GM06990 (cell line): ENCODE measurements at regions not wholly inside any gene's neighbourhood (a gene's known extent, or its start where the extent isn't known, plus 50 kb on each side); places are given as distances from the start of the nearest gene placed in this dataset.

ENCODE experiments used
- DNase-seq: peaks from one replicate; pipeline ENCODE4 v3.0.0-alpha.2; 2011; ENCODE audit not compliant: insufficient read length; ENCODE audit errors: extremely low read depth
- H3K27me3 ChIP-seq: replicated peaks from 2 replicates; pipeline ENCODE4 v1.6.0; 2011; ENCODE audit warnings: low read length; ENCODE audit not compliant: control insufficient read depth, insufficient read depth
- H3K36me3 ChIP-seq: 2 replicates; pipeline ENCODE4 v1.5.1; 2011; ENCODE audit warnings: low read length; ENCODE audit not compliant: control insufficient read depth, insufficient read depth
- H3K4me3 ChIP-seq: replicated peaks from 2 replicates; pipeline ENCODE4 v1.5.1; 2011; ENCODE audit warnings: low read depth, mild to moderate bottlenecking, control low read depth, low read length
- CTCF ChIP-seq: IDR thresholded peaks from 2 replicates; pipeline ENCODE4 v1.5.1; 2011; ENCODE audit warnings: low read length, control low read depth, mild to moderate bottlenecking, inconsistent platforms; ENCODE audit not compliant: insufficient read depth, poor library complexity, severe bottlenecking

GRCh38 chr9:108687006-108687987 lies 168.5 kb downstream of the ACTL7B start:
- Histone ChIP-seq H3K36me3 (no peaks in the 10 kb centered on the region), H3K27me3 (no peaks in the 10 kb centered on the region; the same call in 1 of the 2 replicates), H3K4me3 (no peak overlapping the region)
- TF ChIP-seq CTCF: no peak
- DNase-seq: no peak

GRCh38 chr9:108684288-108685025 lies 171.3 kb downstream of the ACTL7B start:
- H3K27me3 ChIP-seq: peaks cover 2% of the 10 kb centered on the region; the same call in 1 of the 2 replicates
- H3K4me3 ChIP-seq: no peak overlapping the region
- H3K36me3 ChIP-seq: no peaks in the 10 kb centered on the region
- TF ChIP-seq CTCF: no peak
- DNase-seq: no peak

GRCh38 chr9:108683245-108683644 lies 172.5 kb downstream of the ACTL7B start:
- Histone ChIP-seq H3K36me3 (no peaks in the 10 kb centered on the region), H3K4me3 (no peak overlapping the region), H3K27me3 (peaks cover 2% of the 10 kb centered on the region; the same call in 1 of the 2 replicates)
- DNase-seq: no peak
- TF ChIP-seq CTCF: no peak

- no peak for TF ChIP-seq CTCF
- peaks cover 2% of the 10 kb centered on the region; the same call in 1 of the 2 replicates for H3K27me3 ChIP-seq
- no peak overlapping the region for H3K4me3 ChIP-seq
- H3K36me3 ChIP-seq: no peaks in the 10 kb centered on the region
- DNase-seq: no peak
These were observed 173.8 kb downstream of the ACTL7B start for GRCh38 chr9:108681851-108682590.

GRCh38 chr9:108680946-108681345 lies 174.8 kb downstream of the ACTL7B start:
- no peak overlapping the region for H3K4me3 ChIP-seq
- no peak for DNase-seq
- H3K36me3 ChIP-seq: no peaks in the 10 kb centered on the region
- H3K27me3 ChIP-seq: peaks cover 2% of the 10 kb centered on the region; the same call in 1 of the 2 replicates
- no peak for TF ChIP-seq CTCF
